HG02973 (cell line): ENCODE measurements at regions not wholly inside any gene's neighbourhood (a gene's known extent, or its start where the extent isn't known, plus 50 kb on each side); places are given as distances from the start of the nearest gene placed in this dataset.
"Not testable (repeated sequence)": the region's sequence is repeated elsewhere in the genome, so short reads cannot be mapped to it uniquely, and the experiment has no call there.

Source experiments
- ATAC-seq: cut with Tn5 transposase; IDR thresholded peaks from one replicate; pipeline ENCODE4 v1.9.1; 2021; ENCODE audit warnings: moderate library complexity; ENCODE audit not compliant: unreplicated experiment

GRCh38 chr12:16884819-16885218, 278.9 kb upstream of the LMO3 start:
- ATAC-seq = no peak

GRCh38 chr12:16884056-16884455, 278.1 kb upstream of the LMO3 start:
- peak; percentile 89 for ATAC-seq

- ATAC-seq = no peak
These were observed 276.1 kb upstream of the LMO3 start for GRCh38 chr12:16881986-16882570.

- ATAC-seq = no peak
These were observed 274.9 kb upstream of the LMO3 start for GRCh38 chr12:16880864-16881285.

GRCh38 chr12:16870845-16871244, 264.9 kb upstream of the LMO3 start:
- no peak for ATAC-seq

GRCh38 chr12:16863742-16864141, 257.8 kb upstream of the LMO3 start:
- no peak for ATAC-seq

- peak; percentile 98 for ATAC-seq
These were observed 251.5 kb upstream of the LMO3 start for GRCh38 chr12:16857456-16857923.

- ATAC-seq = no peak
These were observed 248.5 kb upstream of the LMO3 start for GRCh38 chr12:16854465-16854864.

GRCh38 chr12:16849473-16849872, 243.5 kb upstream of the LMO3 start:
- no peak for ATAC-seq

GRCh38 chr12:16844875-16845274, 238.9 kb upstream of the LMO3 start:
- no peak for ATAC-seq

- ATAC-seq = peak; percentile 90
These were observed 227.5 kb upstream of the LMO3 start for GRCh38 chr12:16833376-16834015.

- ATAC-seq = no peak
These were observed 222.9 kb upstream of the LMO3 start for GRCh38 chr12:16828891-16829290.

GRCh38 chr12:16807731-16808130, 201.8 kb upstream of the LMO3 start:
- no peak for ATAC-seq

GRCh38 chr12:16796168-16796567, 190.2 kb upstream of the LMO3 start:
- ATAC-seq = no peak

GRCh38 chr12:16789204-16789790, 183.3 kb upstream of the LMO3 start:
- ATAC-seq = peak; percentile 77

GRCh38 chr12:16788506-16789203, 182.7 kb upstream of the LMO3 start:
- no peak for ATAC-seq

GRCh38 chr12:16785953-16786352, 180.0 kb upstream of the LMO3 start:
- no peak for ATAC-seq

GRCh38 chr12:16785524-16785923, 179.6 kb upstream of the LMO3 start:
- no peak for ATAC-seq

- ATAC-seq = not testable (repeated sequence)
These were observed 163.2 kb upstream of the LMO3 start for GRCh38 chr12:16769129-16769528.

- ATAC-seq = no peak
These were observed 160.8 kb upstream of the LMO3 start for GRCh38 chr12:16766736-16767135.

- ATAC-seq = no peak
These were observed 157.9 kb upstream of the LMO3 start for GRCh38 chr12:16763901-16764300.
